ENCODE measurements at regions not wholly inside any gene's neighbourhood (a gene's known extent, or its start where the extent isn't known, plus 50 kb on each side); places are given as distances from the start of the nearest gene placed in this dataset.

DNA sequence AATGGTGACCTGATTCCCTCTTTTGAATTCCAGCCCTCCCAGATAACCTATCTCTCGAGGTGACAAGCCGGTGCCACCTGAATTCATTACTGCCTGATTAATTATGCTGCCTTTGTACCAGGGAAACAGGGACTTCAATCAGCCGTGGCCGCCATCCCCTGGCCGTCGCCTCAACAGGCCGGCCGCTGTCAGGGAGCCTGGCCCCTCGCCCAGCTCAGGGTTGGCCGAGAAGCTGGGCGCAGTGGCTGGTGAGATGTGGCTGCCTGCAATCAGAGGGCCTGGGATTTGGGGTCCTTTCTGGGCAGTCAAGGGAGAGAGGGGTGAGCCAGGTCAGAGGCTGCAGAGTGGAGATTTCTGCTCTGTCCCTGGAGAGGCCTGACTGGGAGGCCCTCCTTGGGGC lies 91.2 kb downstream of the KCTD15 start:
- no peaks in the 10 kb centered on the region for H3K79me2 ChIP-seq (ENCODE audit: control insufficient read depth, low read length)
- no peaks in the 10 kb centered on the region for H3F3A ChIP-seq (ENCODE audit: control insufficient read depth, insufficient read depth)
- H3K9me2 ChIP-seq (replicated peaks; ENCODE audit: control insufficient read depth, low read length), result no peaks in the 10 kb centered on the region
- no peak overlapping the region for H3K4me2 ChIP-seq (ENCODE audit: low read length)
- no peaks in the 10 kb centered on the region for H3K9me3 ChIP-seq (ENCODE audit: control insufficient read depth, insufficient read depth, low read length)
- H3K36me3 ChIP-seq (ENCODE audit: control insufficient read depth, low read length), result no peaks in the 10 kb centered on the region
- H3K27me3 ChIP-seq (ENCODE audit: control insufficient read depth, low read length), result no peaks in the 10 kb centered on the region
- no peaks in the 10 kb centered on the region for H4K20me1 ChIP-seq (ENCODE audit: control insufficient read depth, insufficient read depth, low read depth, low read length)
- no peak overlapping the region for H3K4me3 ChIP-seq (ENCODE audit: low read length)
- H3K27ac ChIP-seq (ENCODE audit: low read depth, low read length), result no peak overlapping the region
- no peak for TF ChIP-seq EZH2phosphoT487 (IDR thresholded peaks at IDR 0.05; ENCODE audit: borderline replicate concordance, low read length)
- TF ChIP-seq, protein P1, sequence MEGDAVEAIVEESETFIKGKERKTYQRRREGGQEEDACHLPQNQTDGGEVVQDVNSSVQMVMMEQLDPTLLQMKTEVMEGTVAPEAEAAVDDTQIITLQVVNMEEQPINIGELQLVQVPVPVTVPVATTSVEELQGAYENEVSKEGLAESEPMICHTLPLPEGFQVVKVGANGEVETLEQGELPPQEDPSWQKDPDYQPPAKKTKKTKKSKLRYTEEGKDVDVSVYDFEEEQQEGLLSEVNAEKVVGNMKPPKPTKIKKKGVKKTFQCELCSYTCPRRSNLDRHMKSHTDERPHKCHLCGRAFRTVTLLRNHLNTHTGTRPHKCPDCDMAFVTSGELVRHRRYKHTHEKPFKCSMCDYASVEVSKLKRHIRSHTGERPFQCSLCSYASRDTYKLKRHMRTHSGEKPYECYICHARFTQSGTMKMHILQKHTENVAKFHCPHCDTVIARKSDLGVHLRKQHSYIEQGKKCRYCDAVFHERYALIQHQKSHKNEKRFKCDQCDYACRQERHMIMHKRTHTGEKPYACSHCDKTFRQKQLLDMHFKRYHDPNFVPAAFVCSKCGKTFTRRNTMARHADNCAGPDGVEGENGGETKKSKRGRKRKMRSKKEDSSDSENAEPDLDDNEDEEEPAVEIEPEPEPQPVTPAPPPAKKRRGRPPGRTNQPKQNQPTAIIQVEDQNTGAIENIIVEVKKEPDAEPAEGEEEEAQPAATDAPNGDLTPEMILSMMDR (IDR thresholded peaks at IDR 0.05; ENCODE audit: low read depth, low read length, poor library complexity, severe bottlenecking), result no peak
- no peaks in the 10 kb centered on the region for H3K4me1 ChIP-seq (ENCODE audit: control insufficient read depth, low read length)

DNA sequence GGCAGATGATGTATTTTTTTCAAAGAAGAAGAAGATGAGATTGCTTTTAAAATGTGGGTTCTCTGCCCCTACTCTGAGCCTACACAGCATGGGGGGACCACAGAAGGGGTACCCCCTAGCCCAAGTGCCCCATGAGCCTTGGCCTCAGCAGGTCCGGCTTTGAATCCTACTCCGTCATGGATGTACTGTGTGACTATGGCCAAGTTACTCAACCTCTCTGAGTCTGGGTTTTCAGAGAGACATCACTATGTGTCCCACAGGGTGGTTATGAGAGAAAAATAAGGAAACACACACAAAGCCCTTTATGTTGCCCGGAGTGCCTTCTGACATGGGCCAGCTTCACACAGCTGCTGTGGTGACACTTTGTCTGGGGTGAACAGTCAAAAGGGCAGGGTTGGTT lies 92.0 kb downstream of the KCTD15 start:
- Histone ChIP-seq H3F3A (ENCODE audit: control insufficient read depth, insufficient read depth) (no peaks in the 10 kb centered on the region), H3K79me2 (ENCODE audit: control insufficient read depth, low read length) (no peaks in the 10 kb centered on the region), H3K4me3 (ENCODE audit: low read length) (no peak overlapping the region), H3K36me3 (ENCODE audit: control insufficient read depth, low read length) (no peaks in the 10 kb centered on the region), H3K27me3 (ENCODE audit: control insufficient read depth, low read length) (no peaks in the 10 kb centered on the region), H3K27ac (ENCODE audit: low read depth, low read length) (no peak overlapping the region), H3K4me2 (ENCODE audit: low read length) (no peak overlapping the region), H3K9me3 (ENCODE audit: control insufficient read depth, insufficient read depth, low read length) (no peaks in the 10 kb centered on the region), H3K4me1 (ENCODE audit: control insufficient read depth, low read length) (no peaks in the 10 kb centered on the region), H4K20me1 (ENCODE audit: control insufficient read depth, insufficient read depth, low read depth, low read length) (no peaks in the 10 kb centered on the region), H3K9me2 (replicated peaks; ENCODE audit: control insufficient read depth, low read length) (no peaks in the 10 kb centered on the region)
- no peak for TF ChIP-seq EZH2phosphoT487 (IDR thresholded peaks at IDR 0.05; ENCODE audit: borderline replicate concordance, low read length)
- TF ChIP-seq, protein P1 (IDR thresholded peaks at IDR 0.05; ENCODE audit: low read depth, low read length, poor library complexity, severe bottlenecking), result no peak

DNA sequence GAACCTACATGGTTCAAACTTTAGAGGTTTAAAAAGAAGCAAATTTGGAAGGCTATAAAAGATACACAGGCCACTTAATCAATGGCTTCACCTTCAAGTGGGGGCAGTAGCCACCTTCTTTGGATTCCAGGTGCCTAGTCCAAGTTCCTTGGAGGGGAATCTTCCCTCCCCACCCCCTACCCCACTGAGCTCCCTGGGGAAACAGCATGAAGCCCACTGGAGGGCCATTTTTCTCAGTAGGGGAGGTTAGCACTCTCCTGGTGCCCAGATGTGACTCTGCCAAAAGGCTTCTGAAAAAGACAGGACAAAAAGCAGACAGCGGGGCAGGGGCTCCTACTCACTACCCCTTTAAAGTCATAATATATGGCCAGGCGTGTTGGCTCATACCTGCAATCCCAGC lies 93.9 kb downstream of the KCTD15 start:
- no peak for TF ChIP-seq EZH2phosphoT487 (IDR thresholded peaks at IDR 0.05; ENCODE audit: borderline replicate concordance, low read length)
- TF ChIP-seq, protein P1 (IDR thresholded peaks at IDR 0.05; ENCODE audit: low read depth, low read length, poor library complexity, severe bottlenecking), result no peak
- Histone ChIP-seq H3K4me1 (ENCODE audit: control insufficient read depth, low read length) (no peaks in the 10 kb centered on the region), H3F3A (ENCODE audit: control insufficient read depth, insufficient read depth) (no peaks in the 10 kb centered on the region), H3K4me3 (ENCODE audit: low read length) (no peak overlapping the region), H3K27ac (ENCODE audit: low read depth, low read length) (no peak overlapping the region), H4K20me1 (ENCODE audit: control insufficient read depth, insufficient read depth, low read depth, low read length) (no peaks in the 10 kb centered on the region), H3K9me2 (replicated peaks; ENCODE audit: control insufficient read depth, low read length) (no peaks in the 10 kb centered on the region), H3K4me2 (ENCODE audit: low read length) (no peak overlapping the region), H3K9me3 (ENCODE audit: control insufficient read depth, insufficient read depth, low read length) (no peaks in the 10 kb centered on the region), H3K79me2 (ENCODE audit: control insufficient read depth, low read length) (no peaks in the 10 kb centered on the region), H3K36me3 (ENCODE audit: control insufficient read depth, low read length) (no peaks in the 10 kb centered on the region), H3K27me3 (ENCODE audit: control insufficient read depth, low read length) (no peaks in the 10 kb centered on the region)

DNA sequence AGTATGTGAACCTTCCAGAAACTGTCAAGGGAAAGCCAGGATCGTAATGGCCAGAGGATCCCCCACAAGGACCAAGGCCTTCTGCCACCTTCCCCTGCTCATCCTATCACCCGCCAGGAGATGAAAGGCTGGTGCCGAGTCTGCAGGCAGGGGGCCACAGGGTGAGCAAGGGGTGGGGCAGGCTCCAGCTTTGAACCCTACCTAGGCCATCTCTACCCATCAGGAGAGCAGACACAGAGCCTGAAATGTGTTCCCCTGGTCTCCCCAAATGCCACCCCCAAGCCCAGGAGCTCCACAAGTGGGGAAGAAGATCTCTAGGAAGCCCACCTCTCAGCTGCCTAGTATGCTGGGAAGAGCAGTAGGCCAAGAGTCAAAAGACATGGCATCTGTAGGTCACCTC lies 95.1 kb downstream of the KCTD15 start:
- H3K4me1 ChIP-seq (ENCODE audit: control insufficient read depth, low read length), result no peaks in the 10 kb centered on the region
- no peaks in the 10 kb centered on the region for H3K9me3 ChIP-seq (ENCODE audit: control insufficient read depth, insufficient read depth, low read length)
- no peaks in the 10 kb centered on the region for H3K36me3 ChIP-seq (ENCODE audit: control insufficient read depth, low read length)
- H4K20me1 ChIP-seq (ENCODE audit: control insufficient read depth, insufficient read depth, low read depth, low read length), result no peaks in the 10 kb centered on the region
- H3F3A ChIP-seq (ENCODE audit: control insufficient read depth, insufficient read depth), result no peaks in the 10 kb centered on the region
- no peaks in the 10 kb centered on the region for H3K9me2 ChIP-seq (replicated peaks; ENCODE audit: control insufficient read depth, low read length)
- H3K79me2 ChIP-seq (ENCODE audit: control insufficient read depth, low read length), result no peaks in the 10 kb centered on the region
- no peaks in the 10 kb centered on the region for H3K27me3 ChIP-seq (ENCODE audit: control insufficient read depth, low read length)
- no peak overlapping the region for H3K27ac ChIP-seq (ENCODE audit: low read depth, low read length)
- no peak overlapping the region for H3K4me3 ChIP-seq (ENCODE audit: low read length)
- no peak for TF ChIP-seq EZH2phosphoT487 (IDR thresholded peaks at IDR 0.05; ENCODE audit: borderline replicate concordance, low read length)
- TF ChIP-seq, protein P1 (IDR thresholded peaks at IDR 0.05; ENCODE audit: low read depth, low read length, poor library complexity, severe bottlenecking), result no peak
- no peak overlapping the region for H3K4me2 ChIP-seq (ENCODE audit: low read length)
